HS-27A (cell line): ENCODE measurements at regions not wholly inside any gene's neighbourhood (a gene's known extent, or its start where the extent isn't known, plus 50 kb on each side); places are given as distances from the start of the nearest gene placed in this dataset.
"Not testable (repeated sequence)": the region's sequence is repeated elsewhere in the genome, so short reads cannot be mapped to it uniquely, and the experiment has no call there.

Experiments used
- DNase-seq: peaks from one replicate; pipeline ENCODE4 v3.0.0-alpha.2; 2012; ENCODE audit warnings: low read depth, missing footprints

DNA sequence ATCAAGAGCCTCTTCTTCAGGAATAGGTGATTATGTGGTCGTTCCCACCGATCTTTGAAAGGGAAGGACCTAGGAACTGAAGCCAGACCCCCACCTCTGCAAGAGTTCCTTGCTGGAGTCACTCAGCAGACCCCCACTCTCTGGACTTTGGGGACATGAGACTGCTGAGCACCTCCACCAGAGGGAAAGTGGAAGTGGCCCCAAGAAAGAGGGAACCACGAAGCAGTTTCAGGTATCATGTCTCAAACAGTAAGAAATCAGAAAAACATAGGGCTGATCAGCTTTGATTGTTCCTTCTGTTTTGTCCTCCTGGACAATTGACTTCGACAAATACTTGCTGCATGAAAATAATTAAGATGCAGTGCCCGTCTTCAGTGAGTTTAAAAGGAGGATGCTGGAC, 84.2 kb upstream of the ADORA2B start:
- DNase-seq: not testable (repeated sequence)

DNA sequence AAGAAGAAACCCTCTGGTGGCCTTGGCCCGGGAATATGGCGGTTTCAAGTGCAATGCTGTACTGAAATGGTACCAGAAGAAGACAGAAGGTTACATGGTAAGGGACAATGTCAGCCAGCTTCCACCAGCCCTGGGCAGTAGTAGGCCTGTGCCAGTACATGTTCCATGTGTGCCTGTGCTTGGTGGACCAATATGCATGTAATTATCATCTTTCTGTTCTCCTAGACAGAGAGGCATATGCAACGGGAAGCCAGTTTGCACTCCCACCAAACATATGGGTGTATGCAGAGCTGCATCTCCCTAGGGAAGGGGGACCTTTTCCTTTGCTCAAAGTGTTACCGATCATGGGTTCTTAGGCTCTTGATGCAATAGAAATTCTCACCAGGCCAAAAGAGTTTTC, 80.9 kb upstream of the ADORA2B start:
- DNase-seq: not testable (repeated sequence)

DNA sequence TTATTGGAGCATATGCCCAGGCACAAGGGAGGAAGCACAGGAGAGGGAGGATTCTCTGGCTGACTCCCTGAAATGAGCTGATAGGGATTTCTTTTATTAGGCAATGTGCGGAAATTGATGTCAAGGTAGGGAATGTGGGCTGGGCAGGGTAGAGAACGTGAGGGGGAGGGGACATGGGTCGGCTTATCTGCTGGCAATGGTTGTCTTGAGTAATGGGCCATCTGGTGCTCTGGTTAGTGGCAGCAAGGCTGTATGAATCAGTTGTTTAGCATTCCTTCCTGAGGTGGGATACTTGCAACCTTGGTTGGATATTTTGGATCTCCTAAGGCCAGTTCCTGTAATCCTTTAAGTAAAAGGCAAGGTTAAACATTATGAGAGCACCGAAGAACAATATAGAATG, 80.5 kb upstream of the ADORA2B start:
- not testable (repeated sequence) for DNase-seq

DNA sequence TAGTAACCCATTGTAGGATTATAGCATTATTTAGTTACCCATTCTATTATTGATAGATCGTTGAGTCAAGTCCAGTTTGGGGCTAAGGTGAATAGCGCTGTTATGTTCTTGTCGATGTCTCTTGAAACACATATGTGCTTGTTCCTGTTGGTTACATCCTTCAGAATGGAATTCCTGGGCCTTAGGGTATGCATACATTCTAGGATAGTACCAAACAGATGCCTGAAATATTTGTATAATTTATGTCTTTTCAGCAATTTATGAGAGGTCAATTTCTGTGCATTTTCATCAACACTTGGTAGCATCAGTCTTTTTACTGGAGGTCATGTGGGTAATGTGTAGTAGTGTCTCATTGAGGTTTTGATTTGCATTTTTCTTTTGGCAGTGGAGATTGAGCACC, 78.9 kb upstream of the ADORA2B start:
- not testable (repeated sequence) for DNase-seq

DNA sequence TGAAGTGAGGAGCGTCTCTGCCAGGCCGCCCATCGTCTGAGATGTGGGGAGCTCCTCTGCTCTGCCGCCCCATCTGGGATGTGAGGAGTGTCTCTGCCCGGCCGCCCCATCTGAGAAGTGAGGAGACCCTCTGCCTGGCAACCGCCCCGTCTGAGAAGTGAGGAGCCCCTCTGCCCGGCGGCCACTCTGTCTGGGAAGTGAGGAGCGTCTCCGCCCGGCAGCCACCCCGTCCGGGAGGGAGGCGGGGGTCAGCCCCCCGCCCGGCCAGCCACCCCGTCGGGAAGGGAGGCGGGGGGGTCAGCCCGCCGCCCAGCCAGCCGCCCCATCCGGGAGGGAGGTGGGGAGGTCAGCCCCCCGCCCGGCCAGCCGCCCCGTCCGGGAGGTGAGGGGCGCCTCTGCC, 77.6 kb upstream of the ADORA2B start:
- not testable (repeated sequence) for DNase-seq

DNA sequence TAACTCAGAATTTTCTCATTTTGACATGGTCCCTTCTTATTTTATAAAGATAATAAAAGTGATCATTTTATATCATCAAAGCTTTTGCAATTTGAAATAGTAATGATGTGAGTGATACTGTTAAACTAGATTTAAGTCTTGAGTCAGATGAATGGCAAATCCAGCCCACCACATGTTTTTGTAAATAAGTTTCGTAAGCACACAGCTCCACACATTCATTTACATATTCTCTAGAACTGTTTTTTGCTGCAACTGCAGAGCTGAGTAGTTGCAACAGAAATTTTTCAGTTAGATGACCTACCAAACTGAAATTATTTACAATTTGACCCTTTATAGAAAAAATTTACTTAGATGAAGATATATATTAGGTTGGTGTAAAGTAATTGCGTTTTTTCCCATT, 75.1 kb upstream of the ADORA2B start:
- not testable (repeated sequence) for DNase-seq

DNA sequence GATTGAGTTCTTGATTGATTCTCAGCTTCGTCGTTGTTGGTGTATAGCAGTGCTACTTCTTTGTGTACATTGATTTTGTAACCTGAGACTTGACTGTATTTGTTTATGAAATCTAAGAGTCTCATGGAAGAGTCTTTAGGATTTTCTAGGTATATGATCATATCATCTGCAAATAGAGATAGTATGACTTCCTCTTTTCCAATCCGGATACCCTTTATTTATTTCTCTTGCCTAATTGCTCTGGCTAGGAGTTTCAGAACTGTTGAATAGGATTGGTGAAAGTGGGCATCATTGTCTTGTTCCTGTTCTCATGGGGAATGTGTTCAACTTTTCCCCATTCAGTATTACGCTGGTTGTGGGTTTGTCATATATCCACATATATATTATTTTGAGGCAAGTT, 72.3 kb upstream of the ADORA2B start:
- DNase-seq: not testable (repeated sequence)

DNA sequence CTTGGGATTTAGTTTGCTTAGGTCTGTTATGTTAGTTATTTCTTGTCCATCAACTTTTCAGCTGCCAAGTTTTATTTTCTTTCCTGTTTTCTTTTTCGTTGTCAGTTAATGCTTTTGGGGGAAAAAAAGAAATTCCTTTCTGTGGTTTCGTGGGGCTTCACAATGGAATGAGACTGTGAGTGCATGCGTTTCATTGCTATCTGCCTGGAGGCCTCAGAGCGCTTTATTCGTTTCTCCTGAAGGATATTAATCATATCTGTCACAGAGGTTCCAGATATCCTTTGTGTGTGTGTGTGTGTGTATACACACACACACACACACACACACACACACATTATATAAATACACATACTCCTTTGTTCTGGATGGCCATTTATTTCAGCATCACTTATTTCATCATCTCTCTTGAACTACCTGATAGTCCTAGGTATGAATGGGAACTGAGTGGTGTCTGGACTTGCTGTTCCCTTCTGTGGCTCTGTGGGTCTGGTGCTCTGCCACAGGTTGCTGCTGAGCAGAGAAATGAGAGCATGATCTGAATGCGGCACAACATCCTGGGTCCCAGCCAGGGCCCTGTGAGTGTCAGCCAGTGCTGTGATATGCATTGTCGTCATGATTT, 66.9 kb upstream of the ADORA2B start:
- not testable (repeated sequence) for DNase-seq

DNA sequence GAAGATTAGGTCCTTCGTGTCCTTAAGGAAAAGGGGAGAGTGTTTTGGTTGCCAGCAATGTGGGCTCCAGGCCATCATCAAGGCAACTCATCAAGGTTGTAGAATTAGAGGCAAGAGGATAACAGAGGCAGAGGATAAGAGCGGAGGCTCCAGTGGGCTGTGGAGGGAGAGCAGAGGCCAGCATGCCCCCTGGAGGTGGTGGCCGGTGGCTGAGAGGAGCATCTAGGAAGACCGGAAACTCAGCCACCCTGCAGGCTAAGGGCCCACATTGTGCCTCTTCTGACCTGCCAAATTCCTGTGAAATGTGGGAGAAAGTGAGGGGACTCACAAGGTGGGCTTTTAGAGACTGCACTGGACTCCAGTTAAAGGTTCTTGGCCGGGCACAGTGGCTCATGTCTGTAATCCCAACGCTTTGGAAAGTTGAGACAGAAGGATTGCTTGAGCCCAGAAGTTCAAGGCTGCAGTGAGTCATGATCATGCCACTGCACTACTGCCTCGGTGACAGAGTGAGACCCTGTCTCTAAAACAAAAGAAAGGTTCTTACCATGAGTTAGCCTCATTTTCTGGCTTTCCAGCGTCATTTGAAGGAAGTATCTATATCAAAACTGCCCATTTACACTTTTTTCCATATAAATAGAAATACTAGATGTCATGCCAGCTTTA, 62.7 kb upstream of the ADORA2B start:
- DNase-seq: no peak

DNA sequence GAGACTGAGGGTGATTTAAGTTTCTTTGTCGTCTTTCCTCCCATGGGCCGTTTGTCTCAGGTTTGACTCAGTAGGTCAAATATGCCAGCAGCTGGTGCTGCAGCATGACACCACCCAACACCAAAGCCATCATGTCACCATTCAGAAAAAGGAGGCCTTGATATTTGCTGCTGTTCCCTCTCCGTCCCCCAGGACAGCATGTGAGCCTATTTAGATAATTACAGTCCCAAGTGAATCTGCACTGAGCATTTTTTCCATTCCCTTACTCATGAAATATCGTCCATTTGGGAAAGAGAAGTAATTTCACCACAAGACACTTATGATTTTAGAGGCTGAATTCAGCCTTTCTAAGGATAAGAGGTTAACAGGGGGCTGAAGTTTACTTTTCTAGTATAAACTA, 62.2 kb upstream of the ADORA2B start:
- DNase-seq: no peak

DNA sequence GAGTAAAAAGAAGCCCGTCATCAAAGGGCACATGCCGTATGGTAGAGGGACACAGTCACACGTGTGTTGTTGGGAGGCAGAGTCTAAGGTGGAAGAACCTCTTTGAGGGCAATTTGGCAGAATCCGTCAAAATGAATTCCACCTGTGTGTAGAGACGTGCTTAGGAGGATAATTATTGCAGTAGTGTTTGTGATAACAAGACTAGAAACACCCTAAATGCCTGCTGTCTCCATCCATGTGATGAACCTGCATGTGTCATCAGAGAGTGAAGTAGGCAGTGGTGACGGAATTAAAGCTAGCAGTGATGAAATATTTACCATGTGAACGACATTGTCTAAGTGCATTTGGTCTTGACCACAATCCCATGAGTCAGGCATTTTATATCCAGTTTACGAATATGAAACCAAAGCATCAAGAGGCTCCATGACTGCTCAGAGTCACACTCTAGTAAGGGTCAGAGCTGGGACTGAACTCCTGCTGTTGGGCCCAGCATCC, 61.3 kb upstream of the ADORA2B start:
- DNase-seq: peak; percentile 42

DNA sequence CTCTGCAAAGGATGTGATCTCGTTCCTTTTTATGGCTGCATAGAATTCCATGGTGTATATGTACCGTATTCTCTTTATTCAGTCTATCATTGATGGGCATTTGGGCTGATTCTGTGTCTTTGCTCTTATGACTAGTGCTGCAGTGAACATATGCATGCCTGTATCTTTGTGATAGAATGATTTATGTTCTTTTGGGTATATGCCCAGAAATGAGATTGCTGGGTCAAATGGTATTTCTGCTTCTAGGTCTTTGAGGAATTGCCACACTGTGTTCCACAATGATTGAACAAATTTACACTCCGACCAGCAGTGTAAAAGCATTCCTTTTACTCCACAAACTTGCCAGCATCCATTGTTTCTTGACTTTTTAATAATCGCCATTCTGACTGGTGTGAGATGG, 60.2 kb upstream of the ADORA2B start:
- DNase-seq: no peak

DNA sequence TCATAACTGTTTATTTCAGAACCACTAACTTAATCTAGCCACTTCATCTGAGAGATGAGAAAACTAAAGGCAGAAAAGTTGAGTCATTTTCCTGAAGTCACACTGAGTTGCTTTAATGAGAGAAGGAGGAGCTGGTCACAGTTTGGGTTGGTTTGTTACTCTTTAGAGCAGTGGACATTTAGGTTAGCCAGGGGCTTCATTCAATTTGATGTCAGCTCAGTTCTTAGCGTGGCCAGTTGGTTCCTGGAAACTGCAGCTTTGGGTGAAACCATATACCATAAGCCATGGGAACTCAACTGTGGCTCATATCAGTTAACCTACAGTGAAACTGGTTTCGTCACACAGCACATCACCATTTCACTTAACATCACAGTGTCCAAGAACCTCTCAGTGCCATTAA, 59.2 kb upstream of the ADORA2B start:
- DNase-seq: no peak

DNA sequence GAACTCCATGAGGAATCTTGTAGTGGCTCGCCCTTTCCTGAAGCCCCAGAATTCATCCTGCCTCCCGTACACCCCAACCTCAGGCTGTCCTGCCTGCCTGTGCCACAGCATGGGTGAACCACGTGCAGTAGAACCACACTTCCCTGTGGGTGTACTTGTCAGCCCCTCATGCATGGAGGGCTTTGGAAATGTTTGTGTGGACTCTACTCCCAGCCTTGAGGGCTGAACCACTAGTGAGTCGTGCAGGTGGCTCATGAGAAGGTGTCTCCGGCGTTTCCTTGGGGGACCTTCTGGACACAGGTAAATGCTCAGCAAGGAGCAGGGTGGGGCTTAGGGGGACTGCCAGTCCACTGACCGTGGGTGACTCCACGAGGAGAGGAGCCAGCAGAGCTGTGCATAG, 58.7 kb upstream of the ADORA2B start:
- DNase-seq: no peak

DNA sequence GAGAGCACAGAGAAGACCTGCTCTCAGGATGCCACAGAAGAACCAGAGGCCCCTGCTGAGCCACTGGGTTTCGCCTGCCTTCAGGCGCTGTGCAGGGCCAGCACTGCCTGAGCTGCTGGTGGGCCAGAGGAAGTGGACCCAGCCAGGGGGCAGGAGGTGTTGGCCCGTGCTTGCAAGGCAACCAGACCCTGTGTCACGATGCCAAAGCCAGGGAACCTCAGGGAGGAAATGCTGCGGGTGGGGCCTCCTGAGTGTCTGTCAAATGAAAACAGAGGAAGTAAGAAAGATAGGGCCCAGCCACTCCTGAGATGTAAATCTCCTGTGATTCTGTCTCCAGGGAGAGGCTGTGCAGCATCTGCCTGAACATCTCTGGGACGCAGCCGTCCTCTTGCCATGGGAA, 58.1 kb upstream of the ADORA2B start:
- DNase-seq: no peak

DNA sequence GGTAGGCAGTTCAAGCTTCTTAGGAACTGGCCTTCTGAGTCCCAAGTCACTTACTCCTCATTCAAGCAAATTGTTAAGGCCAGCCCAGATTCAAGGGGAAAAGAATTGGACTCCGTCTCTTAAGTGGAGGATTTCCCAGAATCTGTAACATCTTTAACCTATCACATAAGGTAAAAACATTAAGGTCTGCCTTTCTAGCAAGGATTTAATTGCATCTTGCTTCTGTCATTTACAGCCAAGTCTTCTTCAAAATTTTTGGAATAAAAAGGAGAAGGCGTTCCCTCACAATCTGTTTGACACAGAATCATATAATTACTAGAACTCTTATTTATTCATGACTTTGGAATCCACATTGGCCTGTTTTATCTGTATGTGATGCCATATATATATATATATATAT, 56.5 kb upstream of the ADORA2B start:
- DNase-seq: no peak

DNA sequence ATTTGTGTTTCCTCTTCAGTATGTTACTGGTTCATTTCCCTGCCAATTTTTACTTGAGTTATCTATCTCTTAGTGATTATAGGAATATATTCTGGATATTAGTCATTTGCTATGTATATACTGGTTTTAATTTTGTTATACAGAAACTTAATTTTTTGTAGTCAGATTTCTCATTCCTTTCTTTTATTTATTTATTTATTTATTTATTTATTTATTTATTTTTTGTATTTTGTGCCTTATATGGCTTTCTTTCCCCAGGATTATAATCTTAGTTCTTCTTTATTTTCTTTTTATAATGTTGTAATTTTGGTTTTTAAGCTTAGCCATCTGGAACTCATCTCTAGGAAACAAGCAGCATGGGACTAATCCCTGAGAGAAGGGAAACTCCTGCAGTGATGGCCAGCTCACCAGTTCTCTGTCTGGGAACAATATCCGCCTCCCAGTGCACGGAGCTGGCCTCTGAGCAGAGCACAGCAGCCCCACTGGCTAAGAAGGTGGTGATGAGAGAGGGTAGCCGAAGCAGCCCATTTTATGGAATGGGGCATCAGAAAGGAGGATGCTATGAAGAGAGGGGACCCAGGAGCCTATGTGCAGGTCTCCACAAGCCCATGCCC, 54.5 kb upstream of the ADORA2B start:
- DNase-seq: no peak

DNA sequence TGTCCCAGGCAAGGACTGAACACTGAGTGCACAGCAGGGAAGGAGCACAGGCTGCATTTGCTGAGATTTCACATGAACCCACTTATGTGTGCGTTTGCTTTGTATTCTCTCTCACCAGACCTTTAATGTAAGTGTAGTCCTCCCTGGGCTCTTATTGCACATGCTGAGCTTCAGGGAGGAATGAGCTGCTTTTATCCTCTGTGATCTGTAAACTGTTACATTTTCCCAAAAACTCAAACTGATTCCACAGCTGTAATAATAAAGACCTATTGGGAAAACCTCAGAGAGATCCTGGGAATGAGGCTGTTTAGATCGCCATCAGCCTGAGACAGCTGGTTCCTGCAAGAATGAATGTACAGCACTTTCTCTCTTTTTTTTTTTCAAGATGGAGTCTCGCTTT, 53.6 kb upstream of the ADORA2B start:
- DNase-seq: no peak

DNA sequence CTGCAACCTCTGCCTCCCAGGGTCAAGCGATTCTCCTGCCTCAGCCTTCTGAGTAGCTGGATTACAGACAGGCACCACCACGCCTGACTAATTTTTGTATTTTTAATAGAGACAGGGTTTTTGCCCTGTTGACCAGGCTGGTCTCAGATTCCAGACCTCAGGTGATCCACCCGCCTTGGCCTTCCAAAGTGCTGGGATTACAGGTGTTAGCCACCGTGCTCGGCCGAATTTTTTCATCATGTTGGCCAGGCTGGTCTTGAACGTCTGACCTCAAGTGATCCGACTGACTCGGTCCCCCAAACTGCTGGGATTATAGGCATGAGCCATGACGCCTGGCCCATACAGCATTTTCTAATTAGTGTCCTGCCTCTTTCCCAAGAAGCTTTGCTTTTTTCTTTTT, 52.7 kb upstream of the ADORA2B start:
- DNase-seq: no peak

DNA sequence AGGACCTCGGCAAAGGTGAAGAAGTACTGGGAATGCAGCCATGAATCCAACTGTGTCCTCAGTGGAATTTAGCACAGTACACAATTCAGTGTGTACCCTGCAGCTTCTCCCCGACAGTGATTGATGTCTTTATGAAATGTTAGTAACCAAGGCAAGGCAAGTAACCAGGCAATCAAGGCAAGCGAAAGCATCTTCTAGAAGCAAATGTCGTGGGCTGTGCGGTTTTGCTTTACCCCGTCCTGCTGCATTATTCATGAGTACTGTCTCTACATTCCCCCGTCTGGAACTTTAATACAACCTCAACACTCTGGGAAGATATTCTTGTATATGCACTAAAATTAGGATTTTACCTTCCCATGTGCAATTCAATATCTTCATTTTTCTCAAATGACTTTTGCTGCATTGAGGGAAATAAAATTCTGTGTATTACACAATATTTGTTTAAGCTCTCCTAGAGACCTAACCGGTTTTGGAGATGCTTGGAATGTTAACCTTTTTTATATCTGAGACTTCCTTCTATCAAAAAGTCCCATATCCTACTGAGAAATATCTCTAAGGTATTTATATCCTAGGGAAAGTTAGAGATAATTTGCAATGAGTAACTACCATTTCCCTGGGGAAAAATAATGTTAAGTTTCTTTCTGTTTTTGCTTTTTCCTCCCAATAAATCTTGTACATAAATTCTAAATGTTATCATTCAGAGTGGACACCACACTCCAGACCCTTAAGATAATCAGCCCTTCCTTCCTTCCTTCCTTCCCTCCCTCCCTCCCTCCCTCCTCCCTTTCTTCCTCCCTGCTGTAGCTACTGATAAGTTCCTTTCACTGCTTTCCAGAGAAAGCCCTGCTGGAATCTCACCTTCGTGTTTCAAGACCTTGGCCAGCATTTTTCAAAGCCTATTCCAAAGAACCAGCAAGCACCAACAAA, 51.9 kb upstream of the ADORA2B start:
- no peak for DNase-seq

DNA sequence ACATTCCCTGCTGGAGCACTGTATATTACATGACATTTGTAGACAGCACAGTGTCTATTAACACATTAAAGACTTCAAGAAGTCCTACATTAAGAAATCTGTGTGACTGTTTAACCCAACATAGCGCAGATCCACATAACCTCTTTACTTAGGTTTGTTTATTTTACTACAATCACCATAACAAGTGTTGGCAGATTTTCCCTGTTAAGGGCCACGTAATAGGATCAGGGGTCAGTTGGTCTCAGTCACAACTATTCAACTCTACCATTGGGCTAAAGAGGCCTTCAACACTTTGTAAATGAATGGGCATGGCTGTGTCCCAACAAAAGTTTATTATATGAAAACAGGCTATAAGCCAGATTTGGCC, 51.3 kb upstream of the ADORA2B start:
- DNase-seq: no peak

DNA sequence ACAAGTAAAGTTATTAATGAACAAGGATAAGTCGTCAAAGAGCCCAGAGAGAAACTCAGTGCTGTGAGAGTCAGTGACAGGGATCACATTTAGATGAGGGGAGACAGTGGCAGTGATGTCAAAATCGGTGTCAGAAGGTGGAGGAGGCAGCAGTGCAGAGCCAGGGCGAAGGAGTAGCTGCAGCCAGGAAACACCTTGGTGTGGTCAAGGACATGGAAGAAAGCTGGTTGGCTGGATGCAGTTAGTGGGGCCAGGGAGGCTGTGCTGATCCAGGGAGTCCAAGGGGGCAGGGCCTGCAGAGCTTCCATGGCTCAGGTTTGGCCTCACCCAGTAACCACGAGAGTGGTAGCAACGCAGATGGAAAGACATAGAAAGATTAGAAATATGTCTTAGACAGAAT, 50.7 kb upstream of the ADORA2B start:
- no peak for DNase-seq
